Prostate gland (tissue), 2 donors: ENCODE measurements at regions not wholly inside any gene's neighbourhood (a gene's known extent, or its start where the extent isn't known, plus 50 kb on each side); places are given as distances from the start of the nearest gene placed in this dataset.

ENCODE experiments used
- DNase-seq: peaks from one replicate; pipeline ENCODE4 v3.0.0-alpha.2; 2019; ENCODE audit warnings: low spot score
- H3K27ac ChIP-seq, 2 donors: fragments of 200-600 bp; sonication (generic); 2 replicates each; pipeline ENCODE4 v1.5.1; 2017 to 2019
- H3K27me3 ChIP-seq: fragments of 200-600 bp; sonication (generic); replicated peaks from 2 replicates; pipeline ENCODE4 v1.5.1; 2019; ENCODE audit not compliant: insufficient read depth
- H3K36me3 ChIP-seq, 2 donors: fragments of 200-600 bp; sonication (generic); 1 replicate in 1 of 2; 2 replicates in 1 of 2; pipeline versions ENCODE4 v1.5.1 to v1.8.1; 2017 to 2019
- H3K4me1 ChIP-seq: fragments of 200-600 bp; sonication (generic); replicated peaks from 2 replicates; pipeline ENCODE4 v1.5.1; 2019
- H3K4me3 ChIP-seq, 2 donors: fragments of 200-600 bp; sonication (generic); 2 replicates each; pipeline ENCODE4 v1.5.1; 2017 to 2019
- H3K9me3 ChIP-seq: fragments of 200-600 bp; sonication (generic); 2 replicates; pipeline ENCODE4 v1.5.1; 2017
- CTCF ChIP-seq, 4 experiments: fragments of 200-600 bp in 2 of 4; fragments of 450-650 bp in 2 of 4; sonication (generic) in 2 of 4; IDR thresholded peaks; 1 replicate in 3 of 4; 2 replicates in 1 of 4; pipeline ENCODE4 v1.5.1; 2016 to 2019; ENCODE audit warnings: antibody characterized with exemption in 4 of 4, mild to moderate bottlenecking in 2 of 4, moderate library complexity in 2 of 4
- POLR2A ChIP-seq: fragments of 450-650 bp; IDR thresholded peaks from one replicate; pipeline ENCODE4 v1.6.1; 2016; ENCODE audit warnings: antibody characterized with exemption, mild to moderate bottlenecking
- POLR2AphosphoS5 ChIP-seq: sonication (generic); formaldehyde crosslinking; IDR thresholded peaks from one replicate; pipeline ENCODE4 v1.6.1; 2017; ENCODE audit warnings: antibody characterized with exemption
- WGBS: methylation state at CpG from one replicate; pipeline ENCODE4 v1.1.5; 2018; 5-methylcytosine and 5-hydroxymethylcytosine counted together
- intact Hi-C: fragments of 100-400 bp; cut with DNase I; formaldehyde crosslinking; loops from one replicate; pipeline ENCODE4 v1.14.2; 2022

- no peaks in the 10 kb centered on the region for H3K9me3 ChIP-seq
- no peak for DNase-seq
- H3K4me3 ChIP-seq, result no peak overlapping the region
Observed at GRCh38 chr18:30754846-30755245, 287.7 kb downstream of the DSC3 start.

GRCh38 chr18:30748541-30748940, 294.0 kb downstream of the DSC3 start:
- Histone ChIP-seq H3K4me1 (no peaks in the 10 kb centered on the region), H3K4me3 (no peak overlapping the region), H3K27me3 (no peaks in the 10 kb centered on the region), H3K27ac (no peak overlapping the region), H3K9me3 (no peaks in the 10 kb centered on the region), H3K36me3 (no peaks in the 10 kb centered on the region)
- WGBS, result 62% methylated on average over 5 of the region's 5 CpGs
- intact Hi-C loops, result no loop called here
- TF ChIP-seq POLR2AphosphoS5 (no peak), POLR2A (no peak), CTCF (IDR thresholded peaks at IDR 0.05) (no peak)
- DNase-seq, result no peak

More at GRCh38 chr18:30754846-30755245, 287.7 kb downstream of the DSC3 start:
- Histone ChIP-seq H3K4me1 (no peaks in the 10 kb centered on the region), H3K36me3 (no peaks in the 10 kb centered on the region), H3K27ac (no peak overlapping the region), H3K27me3 (no peaks in the 10 kb centered on the region)
- TF ChIP-seq POLR2A (no peak), CTCF (IDR thresholded peaks at IDR 0.05) (no peak), POLR2AphosphoS5 (no peak)
- intact Hi-C loops, result no loop called here

GRCh38 chr18:30746224-30746623, 296.3 kb downstream of the DSC3 start:
- Histone ChIP-seq H3K27me3 (no peaks in the 10 kb centered on the region), H3K27ac (no peak overlapping the region), H3K4me3 (no peak overlapping the region), H3K4me1 (no peaks in the 10 kb centered on the region), H3K9me3 (no peaks in the 10 kb centered on the region), H3K36me3 (no peaks in the 10 kb centered on the region)
- no peak for TF ChIP-seq POLR2A
- no peak for TF ChIP-seq POLR2AphosphoS5
- TF ChIP-seq CTCF (IDR thresholded peaks at IDR 0.05), result no peak
- no peak for DNase-seq
- intact Hi-C loops, result no loop called here

GRCh38 chr18:30743033-30743432, 299.5 kb downstream of the DSC3 start:
- no peaks in the 10 kb centered on the region for H3K36me3 ChIP-seq
- no peak overlapping the region for H3K4me3 ChIP-seq
- DNase-seq, result no peak
- H3K27ac ChIP-seq, result no peak overlapping the region
- H3K9me3 ChIP-seq, result no peaks in the 10 kb centered on the region
- H3K27me3 ChIP-seq, result no peaks in the 10 kb centered on the region
- TF ChIP-seq POLR2A (no peak), CTCF (IDR thresholded peaks at IDR 0.05) (no peak), POLR2AphosphoS5 (no peak)
- H3K4me1 ChIP-seq, result no peaks in the 10 kb centered on the region
- intact Hi-C loops, result no loop called here

GRCh38 chr18:30730915-30731314, 311.6 kb downstream of the DSC3 start:
- TF ChIP-seq CTCF (IDR thresholded peaks at IDR 0.05) (no peak), POLR2AphosphoS5 (no peak), POLR2A (no peak)
- 82% methylated on average over 4 of the region's 5 CpGs for WGBS

More at GRCh38 chr18:30730915-30731314, 311.6 kb downstream of the DSC3 start:
- H3K4me3 ChIP-seq, result no peak overlapping the region
- H3K27me3 ChIP-seq, result no peaks in the 10 kb centered on the region
- H3K36me3 ChIP-seq, result no peaks in the 10 kb centered on the region
- no peaks in the 10 kb centered on the region for H3K9me3 ChIP-seq
- DNase-seq, result no peak
- H3K27ac ChIP-seq, result no peak overlapping the region
- intact Hi-C loops, result no loop called here
- H3K4me1 ChIP-seq, result no peaks in the 10 kb centered on the region
